ENCODE measurements at regions not wholly inside any gene's neighbourhood (a gene's known extent, or its start where the extent isn't known, plus 50 kb on each side); places are given as distances from the start of the nearest gene placed in this dataset.

DNA sequence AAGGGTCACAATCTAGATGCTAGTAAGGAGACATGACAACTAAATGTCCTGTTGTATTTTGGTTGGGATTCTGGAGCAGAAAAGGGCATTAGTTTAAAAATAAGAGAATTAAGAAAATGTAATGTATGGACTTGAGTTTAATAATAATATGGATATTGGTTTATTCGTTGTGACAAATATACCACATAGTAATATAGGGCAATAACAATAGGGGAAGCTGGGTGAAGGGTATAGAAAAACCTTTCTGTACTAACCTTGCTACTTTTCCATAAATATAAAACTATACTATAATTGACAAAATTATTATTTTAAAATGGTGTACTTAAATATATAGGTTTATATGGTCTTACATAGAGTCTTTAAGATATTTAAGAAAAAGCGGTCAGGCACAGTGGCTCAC lies 558.9 kb downstream of the PTPRC start:
- Histone ChIP-seq H3K9me3 (no peaks in the 10 kb centered on the region), H3K27me3 (no peaks in the 10 kb centered on the region), H3K36me3 (no peaks in the 10 kb centered on the region), H3K4me1 (no peaks in the 10 kb centered on the region), H3K27ac (no peak overlapping the region), H3K4me3 (no peak overlapping the region)
- TF ChIP-seq, protein P1, sequence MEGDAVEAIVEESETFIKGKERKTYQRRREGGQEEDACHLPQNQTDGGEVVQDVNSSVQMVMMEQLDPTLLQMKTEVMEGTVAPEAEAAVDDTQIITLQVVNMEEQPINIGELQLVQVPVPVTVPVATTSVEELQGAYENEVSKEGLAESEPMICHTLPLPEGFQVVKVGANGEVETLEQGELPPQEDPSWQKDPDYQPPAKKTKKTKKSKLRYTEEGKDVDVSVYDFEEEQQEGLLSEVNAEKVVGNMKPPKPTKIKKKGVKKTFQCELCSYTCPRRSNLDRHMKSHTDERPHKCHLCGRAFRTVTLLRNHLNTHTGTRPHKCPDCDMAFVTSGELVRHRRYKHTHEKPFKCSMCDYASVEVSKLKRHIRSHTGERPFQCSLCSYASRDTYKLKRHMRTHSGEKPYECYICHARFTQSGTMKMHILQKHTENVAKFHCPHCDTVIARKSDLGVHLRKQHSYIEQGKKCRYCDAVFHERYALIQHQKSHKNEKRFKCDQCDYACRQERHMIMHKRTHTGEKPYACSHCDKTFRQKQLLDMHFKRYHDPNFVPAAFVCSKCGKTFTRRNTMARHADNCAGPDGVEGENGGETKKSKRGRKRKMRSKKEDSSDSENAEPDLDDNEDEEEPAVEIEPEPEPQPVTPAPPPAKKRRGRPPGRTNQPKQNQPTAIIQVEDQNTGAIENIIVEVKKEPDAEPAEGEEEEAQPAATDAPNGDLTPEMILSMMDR (IDR thresholded peaks at IDR 0.05): no peak
- no peak for TF ChIP-seq POLR2A (IDR thresholded peaks at IDR 0.05)
- DNase-seq: no peak

- no peak for TF ChIP-seq POLR2A (IDR thresholded peaks at IDR 0.05)
- TF ChIP-seq, protein P1 (IDR thresholded peaks at IDR 0.05): no peak
- Histone ChIP-seq H3K36me3 (no peaks in the 10 kb centered on the region), H3K4me1 (no peaks in the 10 kb centered on the region), H3K27ac (no peak overlapping the region), H3K4me3 (no peak overlapping the region), H3K9me3 (no peaks in the 10 kb centered on the region), H3K27me3 (no peaks in the 10 kb centered on the region)
- DNase-seq: no peak
These were observed 563.5 kb downstream of the PTPRC start for GRCh38 chr1:199202331-199202730.

DNA sequence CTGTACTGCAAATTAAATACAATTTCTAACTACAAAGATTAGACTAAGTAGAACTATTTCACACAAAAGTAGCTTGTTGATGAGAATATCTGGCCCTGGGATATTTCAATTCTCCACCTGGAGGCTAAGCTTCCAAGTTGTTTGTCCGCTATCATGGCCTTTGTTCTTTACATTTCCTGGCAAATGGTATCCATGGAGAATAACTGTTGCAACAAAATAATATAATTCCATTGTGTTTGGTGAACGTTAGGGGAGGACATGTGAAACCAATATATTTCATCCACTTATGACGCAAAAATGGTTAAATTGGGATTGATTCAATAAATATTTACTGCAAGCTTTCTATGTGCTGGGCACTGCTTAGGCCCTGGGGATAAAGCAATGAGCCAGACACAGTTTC lies 565.4 kb downstream of the PTPRC start:
- Histone ChIP-seq H3K27me3 (no peaks in the 10 kb centered on the region), H3K9me3 (no peaks in the 10 kb centered on the region), H3K4me3 (no peak overlapping the region), H3K36me3 (no peaks in the 10 kb centered on the region), H3K4me1 (no peaks in the 10 kb centered on the region), H3K27ac (no peak overlapping the region)
- DNase-seq: no peak
- TF ChIP-seq, protein P1 (IDR thresholded peaks at IDR 0.05): no peak
- TF ChIP-seq POLR2A (IDR thresholded peaks at IDR 0.05): no peak

DNA sequence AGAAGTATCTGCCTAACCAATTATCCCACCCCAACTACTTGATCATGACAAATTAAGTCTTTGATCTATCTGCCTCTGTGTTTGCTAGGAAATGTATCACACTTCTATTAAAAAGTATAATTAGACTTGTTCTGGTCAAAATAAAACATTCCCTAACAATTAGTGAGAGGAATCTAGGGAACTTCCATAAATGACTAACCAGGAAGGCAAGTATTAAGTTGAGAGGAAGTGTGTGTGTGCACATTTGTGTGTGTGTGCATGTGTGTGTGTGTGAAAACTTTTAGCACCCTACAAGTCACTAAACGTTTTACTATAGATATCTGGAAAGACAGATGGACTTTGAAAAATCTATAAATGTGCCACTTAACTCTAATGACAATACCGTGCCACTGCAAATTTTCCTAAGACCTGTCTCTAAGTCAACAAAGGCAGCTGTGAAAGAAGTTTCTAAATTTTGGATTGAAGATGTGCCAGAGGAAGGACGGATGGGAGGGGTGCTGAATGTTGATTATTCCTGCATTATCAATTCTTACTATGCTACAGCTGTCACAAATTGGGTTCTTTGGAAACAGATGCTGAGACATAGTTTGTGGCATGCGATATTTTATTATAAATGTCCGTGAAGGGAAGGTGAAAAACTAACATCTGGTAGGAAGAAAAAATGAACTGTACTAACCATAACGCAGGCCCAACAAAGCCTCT lies 567.1 kb downstream of the PTPRC start:
- TF ChIP-seq, protein P1 (IDR thresholded peaks at IDR 0.05): no peak
- no peak for TF ChIP-seq POLR2A (IDR thresholded peaks at IDR 0.05)
- Histone ChIP-seq H3K4me1 (no peaks in the 10 kb centered on the region), H3K36me3 (no peaks in the 10 kb centered on the region), H3K9me3 (no peaks in the 10 kb centered on the region), H3K27me3 (no peaks in the 10 kb centered on the region), H3K4me3 (no peak overlapping the region), H3K27ac (no peak overlapping the region)
- no peak for DNase-seq

DNA sequence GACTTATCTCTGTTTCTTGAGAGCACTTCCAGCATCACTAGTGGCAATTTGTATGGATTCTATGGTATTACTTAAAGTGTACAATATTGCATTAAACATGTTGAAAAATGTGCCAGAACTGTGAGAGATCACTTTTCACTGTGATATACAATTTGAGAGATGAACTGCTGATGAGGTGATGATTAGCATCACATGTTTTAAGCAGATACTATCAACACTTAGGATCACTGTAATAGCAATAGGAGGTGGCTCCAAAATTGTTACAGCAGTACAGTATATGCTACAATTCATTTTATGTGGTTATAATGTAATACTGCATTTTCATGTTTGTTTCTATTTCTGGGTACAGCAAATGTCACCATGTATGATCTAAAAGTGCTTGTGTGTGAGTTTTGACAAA lies 570.0 kb downstream of the PTPRC start:
- no peaks in the 10 kb centered on the region for H3K36me3 ChIP-seq
- no peaks in the 10 kb centered on the region for H3K9me3 ChIP-seq

More for the DNA sequence above, 570.0 kb downstream of the PTPRC start:
- no peak for DNase-seq
- H3K27me3 ChIP-seq: no peaks in the 10 kb centered on the region
- H3K27ac ChIP-seq: no peak overlapping the region
- no peaks in the 10 kb centered on the region for H3K4me1 ChIP-seq
- H3K4me3 ChIP-seq: no peak overlapping the region
- TF ChIP-seq, protein P1 (IDR thresholded peaks at IDR 0.05): no peak
- no peak for TF ChIP-seq POLR2A (IDR thresholded peaks at IDR 0.05)

Measured in Peyer's patch (tissue), 4 donors.